ENCODE measurements at regions not wholly inside any gene's neighbourhood (a gene's known extent, or its start where the extent isn't known, plus 50 kb on each side); places are given as distances from the start of the nearest gene placed in this dataset.

GRCh38 chr7:67496589-67496988 lies 500.0 kb downstream of the TYW1 start:
- TF ChIP-seq POLR2A (IDR thresholded peaks at IDR 0.05; ENCODE audit: low read depth, low read length) (no peak), CTCF (conservative IDR thresholded peaks at IDR 0.05; ENCODE audit: low read depth, low read length) (no peak), MAZ (IDR thresholded peaks at IDR 0.05; ENCODE audit: borderline replicate concordance, low read depth, low read length) (no peak), RAD21 (IDR thresholded peaks at IDR 0.05; ENCODE audit: low read length) (no peak), SMC3 (IDR thresholded peaks at IDR 0.05; ENCODE audit: low read depth, low read length) (no peak), RCOR1 (IDR thresholded peaks at IDR 0.05; ENCODE audit: insufficient replicate concordance, low read length) (no peak), CHD1 (IDR thresholded peaks at IDR 0.05; ENCODE audit: low read depth, low read length) (no peak), USF2 (IDR thresholded peaks at IDR 0.05; ENCODE audit: low read depth, low read length) (no peak), CEBPB (IDR thresholded peaks at IDR 0.05; ENCODE audit: low read depth, low read length) (no peak)

Data from IMR-90 (cell line).